Neural cell (in vitro differentiated cells): ENCODE measurements at regions not wholly inside any gene's neighbourhood (a gene's known extent, or its start where the extent isn't known, plus 50 kb on each side); places are given as distances from the start of the nearest gene placed in this dataset.
A peak's percentile ranks its signal among the peaks of the same experiment; 100 is the strongest.

Source experiments
- H2AFZ ChIP-seq: fragments of 200-600, 300-800 bp; sonication (generic), shearing (Covaris generic); 2 replicates; pipeline ENCODE4 v1.6.0; 2014; ENCODE audit warnings: low read depth, mild to moderate bottlenecking, antibody characterized with exemption, low read length, moderate library complexity
- H3F3A ChIP-seq: fragments of 200-600 bp; shearing (Covaris generic); 2 replicates; pipeline ENCODE4 v1.6.1; 2016; ENCODE audit warnings: mild to moderate bottlenecking, moderate library complexity, mixed read lengths, antibody characterized with exemption, low read length; ENCODE audit not compliant: insufficient read depth, poor library complexity, severe bottlenecking
- H3K27ac ChIP-seq: fragments of 200-600, 300-800 bp; sonication (generic), shearing (Covaris generic); 2 replicates; pipeline ENCODE4 v1.5.1; 2014; ENCODE audit warnings: mild to moderate bottlenecking, low read length, moderate library complexity
- H3K27me3 ChIP-seq: fragments of 300-800, 200-600 bp; sonication (generic), shearing (Covaris generic); 2 replicates; pipeline ENCODE4 v1.6.0; 2014; ENCODE audit warnings: mild to moderate bottlenecking, low read depth, low read length, moderate library complexity; ENCODE audit not compliant: insufficient read depth
- H3K36me3 ChIP-seq: fragments of 300-800, 200-600 bp; sonication (generic), shearing (Covaris generic); 2 replicates; pipeline ENCODE4 v1.5.1; 2014; ENCODE audit warnings: mild to moderate bottlenecking, antibody characterized with exemption, low read length, moderate library complexity; ENCODE audit not compliant: insufficient read depth
- H3K4me2 ChIP-seq: fragments of 300-800, 200-600 bp; sonication (generic), shearing (Covaris generic); 2 replicates; pipeline ENCODE4 v1.6.0; 2014; ENCODE audit warnings: mild to moderate bottlenecking, low read length
- H3K4me3 ChIP-seq: fragments of 300-800, 200-600 bp; sonication (generic), shearing (Covaris generic); 2 replicates; pipeline ENCODE4 v1.5.1; 2014; ENCODE audit warnings: mild to moderate bottlenecking, low read length, moderate library complexity
- H3K79me2 ChIP-seq: fragments of 200-600 bp; shearing (Covaris generic); replicated peaks from 2 replicates; pipeline ENCODE4 v1.6.0; 2014; ENCODE audit warnings: mild to moderate bottlenecking, low read length, moderate library complexity; ENCODE audit not compliant: insufficient read depth
- H3K9ac ChIP-seq: fragments of 300-800, 200-600 bp; sonication (generic), shearing (Covaris generic); 2 replicates; pipeline ENCODE4 v1.6.1; 2016; ENCODE audit warnings: mild to moderate bottlenecking, low read length, mixed read lengths
- H3K9me2 ChIP-seq: fragments of 200-600 bp; shearing (Covaris generic); 2 replicates; pipeline ENCODE4 v1.6.1; 2016; ENCODE audit warnings: mild to moderate bottlenecking, low read length, mixed read lengths; ENCODE audit not compliant: insufficient read depth
- H3K9me3 ChIP-seq: fragments of 200-600, 300-800 bp; sonication (generic), shearing (Covaris generic); 2 replicates; pipeline ENCODE4 v1.6.1; 2016; ENCODE audit warnings: mild to moderate bottlenecking, mixed run types, low read length, moderate library complexity, mixed read lengths
- H4K20me1 ChIP-seq: fragments of 200-600 bp; shearing (Covaris generic); 2 replicates; pipeline ENCODE4 v1.6.1; 2016; ENCODE audit warnings: mild to moderate bottlenecking, mixed run types; ENCODE audit not compliant: insufficient read depth
- CTCF ChIP-seq: fragments of 450-650 bp; IDR thresholded peaks from 2 replicates; pipeline ENCODE4 v1.5.1; 2014; ENCODE audit warnings: antibody characterized with exemption, mild to moderate bottlenecking, moderate library complexity; ENCODE audit not compliant: poor library complexity, severe bottlenecking
- EP300 ChIP-seq: fragments of 450-650 bp; conservative IDR thresholded peaks from 2 replicates; pipeline ENCODE4 v1.6.1; 2014; ENCODE audit warnings: antibody characterized with exemption, mild to moderate bottlenecking, moderate library complexity; ENCODE audit not compliant: poor library complexity, severe bottlenecking
- EZH2 ChIP-seq: fragments of 200-600, 300-800 bp; shearing (Covaris generic), sonication (generic); IDR thresholded peaks from 2 replicates; pipeline ENCODE4 v1.6.1; 2014; ENCODE audit warnings: antibody characterized with exemption, low read length, borderline replicate concordance, mild to moderate bottlenecking; ENCODE audit not compliant: insufficient read depth, poor library complexity, severe bottlenecking
- MXI1 ChIP-seq: fragments of 450-650 bp; conservative IDR thresholded peaks from 2 replicates; pipeline ENCODE4 v1.6.1; 2014; ENCODE audit warnings: antibody characterized with exemption, mild to moderate bottlenecking; ENCODE audit not compliant: poor library complexity, severe bottlenecking
- POLR2AphosphoS5 ChIP-seq: IDR thresholded peaks from 2 replicates; pipeline ENCODE4 v1.6.1; 2012
- RAD21 ChIP-seq: fragments of 450-650 bp; conservative IDR thresholded peaks from 2 replicates; pipeline ENCODE4 v1.6.1; 2014; ENCODE audit warnings: antibody characterized with exemption, mild to moderate bottlenecking, moderate library complexity
- SMC3 ChIP-seq: fragments of 450-650 bp; conservative IDR thresholded peaks from 2 replicates; pipeline ENCODE4 v1.6.1; 2014; ENCODE audit warnings: antibody characterized with exemption, mild to moderate bottlenecking, moderate library complexity; ENCODE audit not compliant: poor library complexity
- TAF1 ChIP-seq: IDR thresholded peaks from 2 replicates; pipeline ENCODE4 v1.6.1; 2012; ENCODE audit warnings: low read depth
- TF ChIP-seq, protein P1 (sequence below): IDR thresholded peaks from 2 replicates; pipeline ENCODE4 v1.6.1; 2012; ENCODE audit warnings: borderline replicate concordance

DNA sequence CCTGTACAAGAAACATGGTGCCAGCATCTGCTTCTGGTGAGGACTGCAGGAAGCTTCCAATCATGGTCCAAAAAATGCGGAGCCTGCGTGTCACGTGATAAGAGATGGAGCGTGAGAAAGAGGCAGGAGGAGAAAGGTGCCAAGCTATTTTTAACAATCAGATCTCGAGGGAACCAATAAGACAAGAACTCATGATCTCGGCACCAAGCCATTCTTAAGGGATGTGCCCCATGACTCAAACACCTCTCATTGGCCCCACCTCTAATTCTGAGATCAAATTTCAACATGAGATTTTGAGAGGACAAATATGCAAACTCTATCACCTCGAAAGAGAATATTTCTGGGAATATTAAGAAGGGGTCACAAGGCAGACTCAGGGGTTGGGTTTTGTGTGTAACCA, 107.2 kb downstream of the PYDC2 start:
- Histone ChIP-seq H4K20me1 (no peaks in the 10 kb centered on the region), H3K4me2 (no peak overlapping the region), H3K79me2 (no peaks in the 10 kb centered on the region), H3K36me3 (no peaks in the 10 kb centered on the region), H3K4me3 (no peak overlapping the region), H3K9me3 (no peaks in the 10 kb centered on the region), H3F3A (no peaks in the 10 kb centered on the region), H3K27ac (no peak overlapping the region), H3K27me3 (no peaks in the 10 kb centered on the region), H2AFZ (no peak overlapping the region), H3K9ac (no peak overlapping the region), H3K9me2 (no peaks in the 10 kb centered on the region)
- TF ChIP-seq TAF1 (no peak), SMC3 (no peak), EP300 (no peak), EZH2 (no peak), CTCF (no peak), MXI1 (no peak), POLR2AphosphoS5 (no peak), RAD21 (no peak)
- TF ChIP-seq, protein P1, sequence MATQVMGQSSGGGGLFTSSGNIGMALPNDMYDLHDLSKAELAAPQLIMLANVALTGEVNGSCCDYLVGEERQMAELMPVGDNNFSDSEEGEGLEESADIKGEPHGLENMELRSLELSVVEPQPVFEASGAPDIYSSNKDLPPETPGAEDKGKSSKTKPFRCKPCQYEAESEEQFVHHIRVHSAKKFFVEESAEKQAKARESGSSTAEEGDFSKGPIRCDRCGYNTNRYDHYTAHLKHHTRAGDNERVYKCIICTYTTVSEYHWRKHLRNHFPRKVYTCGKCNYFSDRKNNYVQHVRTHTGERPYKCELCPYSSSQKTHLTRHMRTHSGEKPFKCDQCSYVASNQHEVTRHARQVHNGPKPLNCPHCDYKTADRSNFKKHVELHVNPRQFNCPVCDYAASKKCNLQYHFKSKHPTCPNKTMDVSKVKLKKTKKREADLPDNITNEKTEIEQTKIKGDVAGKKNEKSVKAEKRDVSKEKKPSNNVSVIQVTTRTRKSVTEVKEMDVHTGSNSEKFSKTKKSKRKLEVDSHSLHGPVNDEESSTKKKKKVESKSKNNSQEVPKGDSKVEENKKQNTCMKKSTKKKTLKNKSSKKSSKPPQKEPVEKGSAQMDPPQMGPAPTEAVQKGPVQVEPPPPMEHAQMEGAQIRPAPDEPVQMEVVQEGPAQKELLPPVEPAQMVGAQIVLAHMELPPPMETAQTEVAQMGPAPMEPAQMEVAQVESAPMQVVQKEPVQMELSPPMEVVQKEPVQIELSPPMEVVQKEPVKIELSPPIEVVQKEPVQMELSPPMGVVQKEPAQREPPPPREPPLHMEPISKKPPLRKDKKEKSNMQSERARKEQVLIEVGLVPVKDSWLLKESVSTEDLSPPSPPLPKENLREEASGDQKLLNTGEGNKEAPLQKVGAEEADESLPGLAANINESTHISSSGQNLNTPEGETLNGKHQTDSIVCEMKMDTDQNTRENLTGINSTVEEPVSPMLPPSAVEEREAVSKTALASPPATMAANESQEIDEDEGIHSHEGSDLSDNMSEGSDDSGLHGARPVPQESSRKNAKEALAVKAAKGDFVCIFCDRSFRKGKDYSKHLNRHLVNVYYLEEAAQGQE, result no peak

DNA sequence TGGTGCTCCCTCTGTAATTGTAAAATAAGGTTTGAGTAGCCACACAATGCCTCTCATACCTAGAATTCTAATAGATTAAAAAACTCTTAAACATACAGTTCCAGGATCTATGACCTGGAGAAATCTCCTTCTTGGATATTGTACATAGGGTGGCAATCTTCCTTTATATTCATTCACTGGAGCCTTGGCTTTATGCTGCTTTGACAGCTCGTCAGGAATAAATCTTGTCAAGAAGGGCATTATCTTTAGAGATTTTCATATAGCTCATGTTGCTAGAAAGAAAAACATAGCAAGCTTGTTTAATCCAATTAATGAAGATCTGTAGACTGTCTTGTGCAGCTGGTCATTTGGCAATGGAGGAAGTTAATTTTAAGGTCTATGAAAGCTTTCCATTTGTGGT, 131.1 kb downstream of the PYDC2 start:
- H3K4me3 ChIP-seq, result no peak overlapping the region
- no peaks in the 10 kb centered on the region for H3F3A ChIP-seq
- H3K9me2 ChIP-seq, result no peaks in the 10 kb centered on the region
- no peak overlapping the region for H3K9ac ChIP-seq
- no peak overlapping the region for H3K27ac ChIP-seq
- no peaks in the 10 kb centered on the region for H3K9me3 ChIP-seq
- H3K27me3 ChIP-seq, result no peaks in the 10 kb centered on the region
- TF ChIP-seq RAD21 (peak; percentile 26), SMC3 (no peak), MXI1 (no peak), EZH2 (no peak), EP300 (peak; percentile 85), CTCF (no peak), POLR2AphosphoS5 (peak; percentile 72), TAF1 (no peak)
- TF ChIP-seq, protein P1, result peak; percentile 53
- no peaks in the 10 kb centered on the region for H3K36me3 ChIP-seq
- H3K79me2 ChIP-seq, result no peaks in the 10 kb centered on the region
- H2AFZ ChIP-seq, result no peak overlapping the region
- peak overlapping the region; percentile 54 for H3K4me2 ChIP-seq
- no peaks in the 10 kb centered on the region for H4K20me1 ChIP-seq
